Liver (tissue), 3 donors: ENCODE measurements at regions not wholly inside any gene's neighbourhood (a gene's known extent, or its start where the extent isn't known, plus 50 kb on each side); places are given as distances from the start of the nearest gene placed in this dataset.

Experiments
- CTCF ChIP-seq: fragments of 150-350 bp; IDR thresholded peaks from 2 replicates; pipeline ENCODE4 v1.5.1; 2017; ENCODE audit warnings: improper control_type of control experiment, low read depth, low read length; ENCODE audit not compliant: missing input control
- MAX ChIP-seq: IDR thresholded peaks from 2 replicates; pipeline ENCODE4 v1.6.1; 2016; ENCODE audit warnings: antibody characterized with exemption
- RAD21 ChIP-seq, 2 donors: IDR thresholded peaks; 2 replicates each; pipeline ENCODE4 v1.6.1; 2016; ENCODE audit warnings: antibody characterized with exemption in 2 of 2, mild to moderate bottlenecking in 2 of 2
- RXRA ChIP-seq, 2 donors: IDR thresholded peaks; 2 replicates each; pipeline ENCODE4 v1.6.1; 2017 to 2018; ENCODE audit warnings: antibody characterized with exemption in 2 of 2, mild to moderate bottlenecking in 1 of 2
- SP1 ChIP-seq: IDR thresholded peaks from 2 replicates; pipeline ENCODE4 v1.6.1; 2018; ENCODE audit warnings: antibody characterized with exemption, mild to moderate bottlenecking
- TAF1 ChIP-seq: conservative IDR thresholded peaks from 2 replicates; pipeline ENCODE4 v1.6.1; 2016; ENCODE audit warnings: antibody characterized with exemption, mild to moderate bottlenecking
- YY1 ChIP-seq: IDR thresholded peaks from 2 replicates; pipeline ENCODE4 v1.6.1; 2016; ENCODE audit warnings: antibody characterized with exemption, mild to moderate bottlenecking
- donor health status: healthy.
- donor health status: healthy.

GRCh38 chr4:112982680-112983079 lies 66.8 kb upstream of the ANK2 start:
- no peak for TF ChIP-seq RAD21 (IDR thresholded peaks at IDR 0.05)
- no peak for TF ChIP-seq CTCF
- TF ChIP-seq RXRA (IDR thresholded peaks at IDR 0.05): no peak
- TF ChIP-seq TAF1: no peak
- TF ChIP-seq YY1: no peak
- no peak for TF ChIP-seq MAX
- TF ChIP-seq SP1: no peak
